GM12865 (cell line): ENCODE measurements at regions not wholly inside any gene's neighbourhood (a gene's known extent, or its start where the extent isn't known, plus 50 kb on each side); places are given as distances from the start of the nearest gene placed in this dataset.

Experiments used
- DNase-seq: peaks from one replicate; pipeline ENCODE4 v3.0.0; 2010; ENCODE audit warnings: low read depth
- H3K4me3 ChIP-seq: 2 replicates; pipeline ENCODE4 v1.5.1; 2011; ENCODE audit warnings: mild to moderate bottlenecking, low read depth, low read length, control low read depth
- TF ChIP-seq, protein P1 (sequence below): IDR thresholded peaks from 2 replicates; pipeline ENCODE4 v1.5.1; 2011; ENCODE audit warnings: low read length, control low read depth, low read depth, inconsistent platforms; ENCODE audit not compliant: insufficient read depth; ENCODE audit errors: missing control alignments

DNA sequence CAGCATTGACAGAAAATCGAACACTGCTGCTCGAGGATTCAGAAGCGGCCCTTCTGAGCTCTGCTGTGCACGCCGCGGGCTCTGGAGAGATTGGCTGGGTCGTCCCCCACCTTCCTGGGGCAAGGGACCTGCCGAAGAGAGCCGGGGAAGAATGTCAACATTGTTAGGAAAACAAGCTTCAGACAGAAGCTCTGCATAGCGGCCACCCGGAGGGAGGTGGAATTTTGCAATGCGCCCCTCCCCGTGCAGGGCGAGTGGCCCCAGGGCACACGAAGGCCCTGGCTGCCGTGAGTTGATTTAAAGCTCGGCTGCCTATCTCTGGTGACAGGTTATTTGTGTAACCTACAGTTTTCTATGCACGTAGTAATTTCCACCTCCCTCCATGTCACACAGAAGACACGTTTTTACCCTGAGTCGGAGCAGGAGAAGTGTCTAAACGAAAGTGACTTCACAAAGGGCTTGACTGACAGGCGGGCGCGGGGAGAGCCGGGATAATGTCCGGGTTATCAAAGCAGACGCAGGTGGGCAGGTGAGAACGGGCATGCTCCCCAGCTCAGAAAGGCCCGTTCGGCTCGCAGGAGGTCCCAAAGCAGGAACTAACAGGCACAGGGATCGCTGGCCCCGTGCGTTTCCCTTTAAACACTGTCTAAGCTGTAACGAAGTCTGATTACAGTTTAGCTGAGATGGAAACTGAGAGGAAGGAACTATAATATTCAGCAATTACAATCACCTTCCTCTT is 84.6 kb downstream of the PDGFA start:
- TF ChIP-seq, protein P1, sequence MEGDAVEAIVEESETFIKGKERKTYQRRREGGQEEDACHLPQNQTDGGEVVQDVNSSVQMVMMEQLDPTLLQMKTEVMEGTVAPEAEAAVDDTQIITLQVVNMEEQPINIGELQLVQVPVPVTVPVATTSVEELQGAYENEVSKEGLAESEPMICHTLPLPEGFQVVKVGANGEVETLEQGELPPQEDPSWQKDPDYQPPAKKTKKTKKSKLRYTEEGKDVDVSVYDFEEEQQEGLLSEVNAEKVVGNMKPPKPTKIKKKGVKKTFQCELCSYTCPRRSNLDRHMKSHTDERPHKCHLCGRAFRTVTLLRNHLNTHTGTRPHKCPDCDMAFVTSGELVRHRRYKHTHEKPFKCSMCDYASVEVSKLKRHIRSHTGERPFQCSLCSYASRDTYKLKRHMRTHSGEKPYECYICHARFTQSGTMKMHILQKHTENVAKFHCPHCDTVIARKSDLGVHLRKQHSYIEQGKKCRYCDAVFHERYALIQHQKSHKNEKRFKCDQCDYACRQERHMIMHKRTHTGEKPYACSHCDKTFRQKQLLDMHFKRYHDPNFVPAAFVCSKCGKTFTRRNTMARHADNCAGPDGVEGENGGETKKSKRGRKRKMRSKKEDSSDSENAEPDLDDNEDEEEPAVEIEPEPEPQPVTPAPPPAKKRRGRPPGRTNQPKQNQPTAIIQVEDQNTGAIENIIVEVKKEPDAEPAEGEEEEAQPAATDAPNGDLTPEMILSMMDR = no peak
- no peak for DNase-seq
- no peak overlapping the region for H3K4me3 ChIP-seq

DNA sequence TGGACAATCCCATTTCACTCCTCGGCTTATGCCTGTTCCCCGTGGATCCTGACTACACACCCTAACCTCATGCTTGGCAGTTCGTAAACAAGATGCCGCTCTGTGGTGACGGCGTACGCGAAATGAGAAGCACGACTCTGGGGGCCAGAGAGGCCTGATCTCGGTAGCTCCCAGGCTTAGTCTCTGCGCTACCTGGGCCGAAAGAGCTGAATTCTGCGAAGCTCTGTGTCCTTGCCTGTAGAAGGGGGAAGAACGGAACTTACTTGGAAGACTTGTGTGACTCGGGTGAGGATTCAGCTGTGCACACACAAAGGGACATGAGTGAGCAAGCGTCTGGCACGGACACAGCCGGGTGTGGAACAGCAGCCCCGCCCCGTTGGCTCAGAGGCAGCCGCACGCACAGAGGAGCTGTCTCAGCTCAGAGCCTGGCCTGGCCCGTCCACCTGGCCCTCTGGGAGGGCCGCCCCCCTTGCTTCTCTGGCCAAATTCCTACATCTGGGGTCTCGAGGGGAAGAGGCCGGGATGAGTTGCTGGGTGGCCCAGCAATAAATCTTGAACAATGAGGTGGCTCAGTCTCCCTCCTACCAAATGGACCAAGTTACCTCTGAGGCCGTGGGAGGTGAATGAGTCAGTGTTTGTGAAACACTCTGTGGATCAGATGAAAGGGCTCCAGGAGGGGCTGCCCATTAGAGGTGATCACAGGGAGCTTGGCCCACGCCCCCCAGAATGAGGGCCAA is 83.8 kb downstream of the PDGFA start:
- DNase-seq = no peak
- no peak overlapping the region for H3K4me3 ChIP-seq
- TF ChIP-seq, protein P1 = no peak

DNA sequence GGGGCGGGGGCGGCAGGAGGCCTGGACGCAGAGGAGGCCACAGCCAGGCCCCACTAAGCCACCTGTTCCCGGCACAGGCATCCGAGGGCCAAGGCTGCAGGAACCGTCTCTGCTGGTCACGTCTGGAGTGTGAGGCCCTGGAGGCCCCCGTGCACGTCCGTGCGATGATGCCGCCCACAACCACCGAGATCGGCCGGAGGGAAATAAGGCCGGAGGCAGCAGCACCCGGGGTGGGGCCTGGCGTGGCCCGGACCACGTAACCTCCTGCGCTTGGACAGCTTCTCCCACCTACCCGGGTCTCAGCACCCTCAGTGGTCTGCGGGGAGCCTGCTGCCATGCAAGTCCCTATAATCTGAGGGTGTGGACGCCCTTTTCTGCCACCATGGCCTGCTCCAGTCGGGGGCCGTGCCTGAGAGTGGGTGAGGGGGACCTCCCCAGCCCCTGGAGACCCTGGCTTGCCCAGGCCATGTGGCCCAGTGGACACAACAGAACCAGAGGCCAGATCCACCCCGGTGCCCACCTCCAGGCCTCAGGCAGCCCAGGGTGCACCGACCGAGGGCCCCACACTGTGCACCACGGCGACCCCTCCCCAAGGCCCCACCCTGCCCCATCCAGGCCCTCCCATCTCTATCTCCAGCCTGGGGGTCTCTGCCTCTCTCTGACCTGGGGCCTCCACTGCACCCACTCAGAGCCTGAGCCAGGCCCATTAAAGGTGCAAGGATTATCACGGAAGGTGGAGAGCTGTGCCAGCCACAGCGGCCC is 83.1 kb downstream of the PDGFA start:
- TF ChIP-seq, protein P1 = no peak
- no peak for DNase-seq
- no peak overlapping the region for H3K4me3 ChIP-seq

DNA sequence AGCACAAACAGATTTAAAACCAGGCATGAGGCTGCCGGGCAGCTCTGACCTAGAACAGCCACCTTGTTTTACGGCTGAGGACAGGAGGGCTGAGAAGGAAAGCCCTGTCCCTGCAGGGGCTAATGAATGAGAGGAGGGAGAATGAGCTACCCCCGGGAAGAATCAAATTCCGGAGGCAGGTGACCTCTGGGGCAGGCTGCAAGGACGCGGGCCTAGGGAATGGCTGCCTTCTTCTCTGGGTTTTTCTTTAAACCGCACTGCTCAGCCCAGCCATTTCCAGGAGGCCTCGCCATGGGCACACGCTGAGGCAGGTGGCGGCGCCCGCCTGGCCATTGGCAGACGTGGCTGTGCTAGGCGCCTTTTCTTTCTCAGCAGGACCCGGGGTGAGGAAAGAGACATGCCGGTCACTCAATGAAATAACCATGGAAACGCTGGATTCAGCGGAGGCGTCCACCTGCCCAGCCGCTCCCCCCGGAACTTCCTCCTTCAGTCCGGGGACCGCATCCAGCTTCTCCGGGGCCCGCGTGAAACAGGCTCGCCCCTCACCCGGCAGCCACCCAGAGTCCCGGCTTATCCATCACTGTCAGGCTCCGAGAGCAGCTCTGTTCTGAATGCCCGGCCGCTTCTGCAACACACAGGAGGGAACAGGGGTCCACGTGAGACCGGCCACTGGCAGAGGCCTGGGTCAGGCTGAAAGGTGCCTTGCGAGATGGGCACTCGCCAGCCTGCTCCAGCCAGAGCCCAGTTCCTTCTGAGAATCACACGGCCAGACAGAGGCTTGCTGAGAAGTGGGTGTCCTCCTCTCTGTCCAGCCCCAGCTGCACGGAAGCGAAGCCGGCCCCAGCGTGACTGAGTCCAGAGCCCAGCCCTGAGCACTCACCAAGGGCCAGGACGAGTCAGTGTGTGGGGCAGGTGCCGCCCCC is 82.1 kb downstream of the PDGFA start:
- TF ChIP-seq, protein P1 = no peak
- DNase-seq = no peak
- H3K4me3 ChIP-seq = no peak overlapping the region

DNA sequence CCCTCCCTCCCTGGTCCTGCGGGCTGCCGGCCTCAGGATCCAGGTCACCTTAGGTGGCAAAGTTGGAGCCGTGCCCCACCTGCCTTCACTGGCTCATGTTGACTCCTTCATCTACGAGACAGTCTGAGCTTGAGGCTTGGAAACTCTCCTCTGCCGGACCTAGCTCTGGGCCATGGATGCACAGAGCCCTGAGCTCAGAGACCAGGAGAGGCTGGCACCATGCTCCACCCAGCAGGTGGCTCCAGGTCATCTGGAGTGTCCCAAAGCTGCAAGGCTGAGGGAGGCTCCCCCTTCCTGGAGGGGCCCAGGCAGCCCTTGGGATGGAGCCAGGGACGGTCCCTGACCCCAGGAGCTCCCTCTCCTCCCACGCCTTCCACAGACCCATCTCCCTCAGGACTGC is 81.3 kb downstream of the PDGFA start:
- no peak for DNase-seq
- H3K4me3 ChIP-seq = no peak overlapping the region
- TF ChIP-seq, protein P1 = no peak

DNA sequence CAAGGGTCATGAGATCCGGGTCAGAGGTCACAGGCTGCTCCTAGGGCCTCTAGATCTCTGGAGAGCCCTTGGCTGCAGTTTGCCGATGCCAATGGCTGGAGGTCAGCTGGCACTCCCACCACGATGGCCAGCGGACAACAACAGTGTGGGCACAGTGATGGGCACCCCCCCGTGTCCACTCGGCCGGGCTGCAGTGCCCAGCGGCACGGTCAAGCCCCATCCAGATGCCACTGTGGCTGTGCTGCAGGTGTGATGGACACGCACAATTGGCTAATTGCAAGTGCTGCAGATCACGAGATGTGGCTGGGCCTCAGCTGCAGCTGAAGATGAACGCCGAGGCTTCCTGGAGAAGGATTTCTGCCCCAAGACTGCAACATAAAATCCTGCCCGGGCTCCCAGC is 80.7 kb downstream of the PDGFA start:
- DNase-seq = no peak
- TF ChIP-seq, protein P1 = no peak
- no peak overlapping the region for H3K4me3 ChIP-seq
